ENCODE measurements at regions not wholly inside any gene's neighbourhood (a gene's known extent, or its start where the extent isn't known, plus 50 kb on each side); places are given as distances from the start of the nearest gene placed in this dataset.

DNA sequence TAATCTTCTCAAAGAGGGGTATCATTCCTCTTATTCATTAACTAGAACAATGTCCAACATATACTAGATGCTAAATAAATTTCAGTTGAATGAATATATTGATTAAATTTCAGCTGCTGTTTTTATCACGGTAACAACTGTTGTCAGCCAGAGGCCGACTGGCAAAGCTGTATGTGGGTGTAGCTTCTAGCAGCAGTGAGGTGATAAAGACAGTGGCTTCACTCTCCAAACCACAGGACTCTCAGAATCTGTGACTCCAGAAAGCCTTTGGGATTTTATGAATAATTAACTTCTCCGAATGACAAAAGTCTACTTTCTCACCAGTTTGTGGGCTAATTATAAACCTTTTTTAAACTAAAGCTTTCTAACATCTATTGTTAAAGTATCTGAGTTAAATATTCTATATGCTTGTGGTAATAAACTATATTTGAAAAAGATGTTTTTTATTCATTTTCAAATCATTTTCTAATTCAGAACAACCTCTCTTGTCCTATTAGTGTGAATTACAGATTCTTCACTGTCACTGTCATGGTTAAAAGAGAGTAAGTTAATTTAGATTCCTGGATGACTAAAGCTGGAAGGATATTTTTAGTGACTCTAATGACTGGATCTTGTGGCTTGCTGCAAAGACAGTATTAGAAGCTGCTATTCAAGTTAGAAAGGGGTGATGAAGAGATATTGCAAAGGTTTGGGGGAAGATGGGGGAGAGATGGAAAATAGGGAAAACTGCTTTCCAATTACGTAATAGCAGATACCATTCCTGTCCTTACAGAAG is 796.4 kb upstream of the ARPP21 start:
- DNase-seq: peak in 1 of 3 experiments; percentile 23

GRCh38 chr3:34844323-34844620 is 795.1 kb upstream of the ARPP21 start:
- DNase-seq: peak in 1 of 3 experiments; percentile 5

- peak in 1 of 3 experiments; percentile 4 for DNase-seq
Observed at GRCh38 chr3:34851137-34851536, 788.2 kb upstream of the ARPP21 start.

DNA sequence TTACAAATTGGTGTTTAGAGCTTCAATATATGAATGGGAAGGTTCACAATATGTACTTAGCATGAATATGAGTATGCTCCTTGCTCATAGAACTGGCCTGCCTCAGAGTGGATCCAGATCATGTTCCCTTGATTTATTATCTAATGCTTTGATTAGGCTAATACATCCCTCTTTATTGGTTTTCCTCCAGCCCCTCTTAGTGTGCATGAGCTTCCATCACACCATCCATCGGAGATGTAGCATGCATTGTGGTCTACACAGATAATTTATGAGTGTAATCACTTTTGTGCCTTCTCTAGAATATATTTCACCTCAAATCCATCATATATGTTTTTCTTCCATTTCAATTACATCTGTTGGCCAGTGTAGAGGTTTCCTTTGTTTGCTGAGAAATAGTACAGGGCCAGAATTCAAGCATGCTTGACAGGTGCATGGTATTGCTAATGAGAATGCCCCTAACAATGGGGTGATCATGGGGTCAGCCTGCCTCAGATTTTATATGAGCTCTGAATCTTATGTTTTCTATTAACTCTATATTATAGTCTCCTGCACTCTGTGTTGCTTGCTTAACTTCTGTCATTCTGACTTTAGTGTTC is 786.4 kb upstream of the ARPP21 start:
- DNase-seq: peak in 1 of 3 experiments; percentile 17

GRCh38 chr3:34856081-34856947 is 783.0 kb upstream of the ARPP21 start:
- DNase-seq: peak in 1 of 3 experiments; percentile 65

- no peak for DNase-seq
Observed at GRCh38 chr3:34858067-34858660, 781.2 kb upstream of the ARPP21 start.

- peak in 1 of 3 experiments; percentile 10 for DNase-seq
Observed at GRCh38 chr3:34859746-34860145, 779.6 kb upstream of the ARPP21 start.

- DNase-seq: no peak
Observed at GRCh38 chr3:34862456-34862855, 776.9 kb upstream of the ARPP21 start.

DNA sequence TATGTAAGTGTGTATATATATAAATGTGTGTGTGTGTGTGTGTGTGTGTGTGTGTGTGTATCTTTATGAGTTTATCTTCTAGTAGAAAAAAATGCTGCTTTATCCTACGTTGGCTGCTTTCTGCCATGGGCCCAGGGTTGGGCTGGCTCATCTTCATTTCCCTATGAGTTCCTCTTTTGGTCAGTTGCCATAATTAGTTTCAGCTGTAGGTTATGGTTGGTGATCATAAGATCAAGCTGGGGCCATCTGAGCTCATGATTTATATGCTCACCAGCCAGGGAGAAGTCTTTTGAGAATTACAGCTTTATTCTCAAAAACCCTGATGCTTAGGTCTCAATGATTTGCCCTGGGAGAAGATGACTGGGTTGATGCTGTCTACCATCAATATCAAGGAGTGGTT is 775.8 kb upstream of the ARPP21 start:
- no peak for DNase-seq

- no peak for DNase-seq
Observed at GRCh38 chr3:34864011-34864410, 775.3 kb upstream of the ARPP21 start.

- no peak for DNase-seq
Observed at GRCh38 chr3:34865346-34865745, 774.0 kb upstream of the ARPP21 start.

GRCh38 chr3:34868935-34869334 is 770.4 kb upstream of the ARPP21 start:
- DNase-seq: no peak

DNA sequence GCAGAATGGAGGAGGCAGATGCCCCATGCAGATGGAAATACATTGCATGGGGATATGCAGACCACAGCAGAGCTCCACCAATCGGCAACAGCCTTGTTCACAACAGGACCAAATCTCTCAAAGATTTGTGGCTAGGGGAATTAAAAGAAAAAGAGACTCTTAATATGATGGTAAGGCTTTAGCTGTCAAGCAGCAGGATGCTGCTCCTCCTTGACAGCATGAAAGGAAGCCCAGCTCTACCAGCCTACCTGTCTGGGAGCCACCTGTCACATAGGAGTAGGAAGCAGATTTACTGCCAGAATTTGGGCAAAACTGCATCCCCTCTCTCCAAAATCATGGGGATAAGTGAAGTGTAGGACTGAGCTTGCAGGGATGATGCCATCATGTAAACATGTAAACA is 769.6 kb upstream of the ARPP21 start:
- DNase-seq: no peak

DNA sequence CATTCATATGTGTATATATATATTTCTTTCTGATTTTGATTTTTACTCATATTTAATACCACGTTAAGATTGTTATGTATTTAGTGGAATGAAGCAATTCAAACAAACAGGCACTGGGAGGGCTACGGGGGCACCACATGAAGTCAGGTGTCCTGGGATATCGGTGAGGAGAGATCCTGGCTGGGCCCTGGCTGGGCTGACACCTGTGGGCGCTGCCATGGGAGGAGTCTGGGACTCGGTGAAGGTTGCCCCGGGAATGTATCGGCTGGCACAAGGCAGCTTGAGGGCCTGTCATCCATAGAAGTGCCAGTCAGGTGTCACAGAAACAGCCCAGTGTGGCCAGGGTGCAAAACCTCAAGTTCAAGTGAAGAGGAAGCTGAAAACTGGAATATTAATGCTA is 766.9 kb upstream of the ARPP21 start:
- DNase-seq: no peak

DNA sequence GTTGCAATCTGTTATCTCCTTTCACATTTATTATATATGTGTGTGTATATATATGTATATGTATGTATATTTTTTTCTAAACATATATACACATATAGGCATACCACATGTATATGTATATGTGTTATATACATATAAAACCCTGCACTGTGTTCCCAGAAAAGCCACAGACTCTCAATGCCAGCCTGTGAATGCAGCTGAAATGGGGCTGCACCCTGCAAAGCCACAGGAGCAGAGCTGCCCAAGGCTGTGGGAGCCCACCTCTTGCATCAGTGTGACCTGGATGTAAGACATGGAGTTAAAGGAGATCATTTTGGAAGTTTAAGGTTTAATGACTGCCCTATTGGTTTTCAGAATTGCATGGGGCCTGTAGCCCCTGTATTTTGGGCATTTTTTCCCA is 762.3 kb upstream of the ARPP21 start:
- no peak for DNase-seq

DNA sequence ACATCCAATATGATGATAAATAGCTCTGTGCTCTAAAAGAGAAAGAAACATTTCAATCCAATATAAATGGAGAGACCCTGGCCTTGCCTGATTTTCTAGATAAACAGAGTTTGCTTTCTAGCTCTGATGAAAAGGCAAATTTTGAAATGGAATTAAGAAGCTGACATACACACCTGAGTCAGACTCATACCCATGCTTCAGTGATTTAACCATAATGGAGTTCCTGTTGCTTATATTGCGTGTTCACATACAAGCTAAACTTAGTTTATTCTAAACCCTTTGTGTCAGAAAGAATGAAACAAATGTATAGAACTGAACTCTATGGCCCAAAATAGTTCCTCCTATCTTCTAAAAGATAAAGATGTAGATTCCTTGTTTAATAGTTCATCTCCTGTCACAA is 760.8 kb upstream of the ARPP21 start:
- no peak for DNase-seq

DNA sequence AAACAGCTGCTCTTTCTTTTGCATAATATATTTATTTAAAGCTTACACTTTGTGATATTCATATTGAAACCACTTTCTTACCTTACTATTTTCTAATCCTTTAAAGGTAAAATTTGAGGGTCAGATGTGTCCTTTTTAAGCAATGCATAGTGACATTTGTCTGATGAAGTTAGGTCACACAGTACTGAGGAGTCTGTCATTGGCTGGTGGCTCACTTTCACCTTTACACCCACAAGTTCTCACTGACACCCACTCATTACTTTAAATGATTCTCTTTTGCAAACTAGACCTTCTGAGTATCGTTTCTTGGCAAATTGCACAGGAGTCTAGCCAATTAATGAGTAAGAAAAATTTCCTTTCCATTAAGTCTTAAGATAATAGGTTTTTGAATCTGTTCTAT is 758.3 kb upstream of the ARPP21 start:
- no peak for DNase-seq

- peak in 1 of 3 experiments; percentile 34 for DNase-seq
Observed at GRCh38 chr3:34882764-34883163, 756.6 kb upstream of the ARPP21 start.

DNA sequence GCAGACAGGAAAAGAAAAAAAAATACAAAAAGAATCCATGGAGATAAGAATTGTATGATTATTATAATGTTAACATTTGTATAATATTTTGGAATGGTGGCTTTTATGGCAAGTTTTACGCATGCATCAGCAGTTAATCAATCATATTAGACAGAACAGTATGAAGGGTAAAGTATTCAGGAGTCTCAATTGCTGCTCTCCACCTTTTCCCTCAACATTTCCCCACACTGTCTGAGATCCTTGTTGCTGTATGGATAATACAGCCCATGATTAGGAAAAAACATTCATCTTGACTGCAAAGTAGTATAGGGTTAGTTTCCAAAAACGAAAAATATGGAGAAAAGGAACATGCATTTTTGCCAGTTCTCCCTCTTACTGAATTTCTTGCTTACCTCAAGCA is 755.3 kb upstream of the ARPP21 start:
- no peak for DNase-seq

- DNase-seq: no peak
Observed at GRCh38 chr3:34886443-34886842, 752.9 kb upstream of the ARPP21 start.

DNA sequence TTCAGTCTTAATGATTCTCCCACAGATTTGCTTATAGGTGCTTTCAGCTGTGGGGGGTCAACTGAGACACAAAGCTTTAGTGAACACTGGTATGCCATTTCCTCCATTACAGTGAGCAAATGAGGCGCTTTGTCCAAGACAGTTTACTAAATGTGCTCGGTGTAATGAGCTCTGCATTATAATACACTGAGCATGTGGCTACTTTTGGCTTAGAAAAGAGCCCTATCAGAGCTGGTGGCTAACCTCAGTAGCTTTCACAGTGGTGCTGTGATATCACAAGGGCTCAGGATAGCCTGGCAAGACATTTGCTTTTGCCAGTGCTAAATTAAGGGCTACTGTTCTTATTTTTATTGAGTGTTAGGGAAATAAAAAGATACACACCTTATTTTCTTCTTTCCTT is 749.7 kb upstream of the ARPP21 start:
- no peak for DNase-seq

DNA sequence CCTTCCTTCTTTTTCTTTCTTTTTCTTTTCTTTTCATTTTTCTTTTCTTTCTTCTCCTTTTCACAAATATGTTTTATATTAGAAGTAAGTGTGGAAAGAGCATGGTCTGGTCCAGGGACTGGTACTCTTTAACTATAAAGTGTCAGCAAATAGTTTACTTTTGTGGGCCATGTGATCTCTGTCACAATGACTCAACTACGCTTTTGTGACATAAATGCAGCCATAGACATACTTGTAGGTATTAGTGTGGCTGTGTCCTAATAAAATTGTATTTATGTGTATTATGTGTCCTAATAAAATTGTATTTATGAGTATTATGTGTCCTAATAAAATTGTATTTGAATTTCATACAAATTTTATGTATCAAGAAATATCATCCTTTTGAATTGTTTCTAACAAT is 749.1 kb upstream of the ARPP21 start:
- DNase-seq: no peak

DNA sequence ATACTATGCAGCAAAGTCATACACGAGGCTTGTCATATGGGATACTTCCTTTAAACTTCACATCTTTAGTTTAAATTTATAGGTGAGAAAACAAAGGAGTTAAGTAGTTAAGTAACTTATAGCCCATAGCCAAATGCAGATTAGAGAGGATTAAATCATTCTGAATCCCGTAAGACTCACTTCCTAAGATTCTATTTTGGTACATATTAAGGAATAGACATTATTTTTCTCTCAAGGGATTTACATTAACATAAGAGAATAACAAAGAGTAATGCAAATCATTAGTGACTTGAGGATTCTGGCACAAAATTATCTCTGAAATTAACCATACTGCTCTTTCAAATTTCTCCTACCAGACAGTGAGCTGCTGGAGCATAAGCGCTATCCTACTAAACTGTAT is 747.4 kb upstream of the ARPP21 start:
- DNase-seq: no peak

DNA sequence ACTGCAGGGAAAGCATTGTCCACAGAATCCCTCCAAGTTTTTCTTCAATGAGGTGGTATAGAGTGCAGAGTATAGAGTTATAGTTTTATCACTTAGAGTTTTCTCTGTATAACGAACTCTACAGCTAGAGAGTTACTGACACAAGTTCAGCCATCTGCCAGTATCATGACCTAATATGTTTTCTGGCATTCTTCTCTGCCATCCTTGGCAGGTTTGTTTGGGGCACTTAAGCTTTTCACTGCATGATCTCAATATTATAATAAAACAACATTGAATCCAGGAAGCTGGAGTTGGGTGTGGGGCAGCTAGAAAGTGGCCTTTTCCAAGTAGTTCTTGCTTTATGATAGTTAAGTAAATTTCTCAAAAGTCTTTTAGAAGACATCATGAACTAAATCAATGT is 743.5 kb upstream of the ARPP21 start:
- no peak for DNase-seq
